H1 (cell line): ENCODE measurements at regions not wholly inside any gene's neighbourhood (a gene's known extent, or its start where the extent isn't known, plus 50 kb on each side); places are given as distances from the start of the nearest gene placed in this dataset.
A peak's percentile ranks its signal among the peaks of the same experiment; 100 is the strongest.

Experiments used
- CTCF ChIA-PET: fragments of 300-600 bp; sonication (Branson Sonifier 250); formaldehyde crosslinking; loops from one replicate; lab custom pipeline; 2021; ENCODE audit not compliant: partially characterized antibody; lab: Charles Lee
- POLR2A ChIA-PET: fragments of 300-600 bp; sonication (Branson Sonifier 250); formaldehyde crosslinking; loops from one replicate; lab custom pipeline; 2021; ENCODE audit warnings: inconsistent platforms; ENCODE audit not compliant: partially characterized antibody; lab: Charles Lee
- DNase-seq, 2 experiments: peaks; one replicate each; pipeline versions ENCODE4 v3.0.0 to v3.0.0-alpha.2; 2010 to 2022; ENCODE audit warnings: low spot score in 2 of 2, low read depth in 1 of 2, mixed read lengths in 1 of 2
- FAIRE-seq: peaks from 2 replicates; lab custom pipeline; 2011; peaks lifted over from hg19 to GRCh38; lab: Jason Lieb, UNC
- H2AFZ ChIP-seq: 2 replicates; pipeline ENCODE4 v1.8.1; 2012; ENCODE audit warnings: low read length, inconsistent platforms
- H2AK5ac ChIP-seq: 2 replicates; pipeline ENCODE4 v1.6.1; 2013; ENCODE audit warnings: low read depth, low read length
- H2BK120ac ChIP-seq: replicated peaks from 2 replicates; pipeline ENCODE3; 2013; ENCODE audit warnings: low read depth, low read length, inconsistent platforms
- H2BK12ac ChIP-seq: 2 replicates; pipeline ENCODE4 v1.6.1; 2013; ENCODE audit warnings: low read depth, low read length
- H2BK15ac ChIP-seq: 2 replicates; pipeline ENCODE4 v1.6.1; 2013; ENCODE audit warnings: low read length
- H2BK20ac ChIP-seq: 2 replicates; pipeline ENCODE4 v1.6.1; 2013; ENCODE audit warnings: low read length
- H2BK5ac ChIP-seq: 2 replicates; pipeline ENCODE4 v1.6.1; 2013; ENCODE audit warnings: low read depth, low read length
- H3K14ac ChIP-seq: 2 replicates; pipeline ENCODE4 v1.6.1; 2013; ENCODE audit warnings: inconsistent platforms; ENCODE audit not compliant: insufficient read length
- H3K18ac ChIP-seq: 2 replicates; pipeline ENCODE4 v1.6.1; 2013; ENCODE audit warnings: low read length; ENCODE audit errors: extremely low read depth
- H3K23ac ChIP-seq: 2 replicates; pipeline ENCODE4 v1.6.1; 2013; ENCODE audit warnings: inconsistent platforms; ENCODE audit not compliant: insufficient read length
- H3K23me2 ChIP-seq: 2 replicates; pipeline ENCODE4 v1.6.1; 2013; ENCODE audit warnings: low read depth, low read length
- H3K27ac ChIP-seq: 2 replicates; pipeline ENCODE4 v1.6.1; 2011; ENCODE audit warnings: low read depth, low read length, inconsistent platforms
- H3K27me3 ChIP-seq, 4 experiments: replicated peaks in 1 of 4; 1 replicate in 1 of 4; 2 replicates in 3 of 4; pipeline versions ENCODE4 v1.6.1 to v1.8.1; 2011 to 2013; ENCODE audit warnings: low read length in 3 of 4, mild to moderate bottlenecking in 3 of 4, inconsistent platforms in 2 of 4, mixed read lengths in 2 of 4, moderate library complexity in 1 of 4; ENCODE audit not compliant: control insufficient read depth in 3 of 4, insufficient read depth in 3 of 4; ENCODE audit errors: extremely low read depth in 1 of 4
- H3K36me3 ChIP-seq, 4 experiments: 2 replicates each; pipeline versions ENCODE4 v1.6.1 to v1.8.1; 2011 to 2013; ENCODE audit warnings: mild to moderate bottlenecking in 4 of 4, low read length in 3 of 4, moderate library complexity in 2 of 4, control low read depth in 1 of 4, inconsistent platforms in 1 of 4; ENCODE audit not compliant: insufficient read depth in 4 of 4, control insufficient read depth in 2 of 4
- H3K4ac ChIP-seq: replicated peaks from 2 replicates; pipeline ENCODE3; 2013; ENCODE audit warnings: low read length, low read depth, mixed read lengths, inconsistent platforms; ENCODE audit not compliant: insufficient read length
- H3K4me1 ChIP-seq, 4 experiments: replicated peaks in 1 of 4; 1 replicate in 1 of 4; 2 replicates in 3 of 4; pipeline versions ENCODE4 v1.6.1 to v1.8.1; 2011 to 2013; ENCODE audit warnings: low read length in 3 of 4, inconsistent platforms in 2 of 4, mixed read lengths in 1 of 4; ENCODE audit not compliant: insufficient read depth in 4 of 4, control insufficient read depth in 3 of 4
- H3K4me2 ChIP-seq, 2 experiments: 2 replicates each; pipeline versions ENCODE4 v1.6.1 to v1.8.1; 2011 to 2013; ENCODE audit warnings: low read depth in 2 of 2, low read length in 2 of 2, control low read depth in 1 of 2, inconsistent platforms in 1 of 2, mild to moderate bottlenecking in 1 of 2; ENCODE audit not compliant: insufficient read depth in 1 of 2
- H3K4me3 ChIP-seq, 4 experiments: fragments of 200-600, 300-600 bp in 1 of 4; sonication (generic), shearing (Covaris generic), sonication (Bioruptor Twin) in 1 of 4; 2 replicates each; pipeline versions ENCODE4 v1.5.1 to v1.8.1; 2011 to 2016; ENCODE audit warnings: low read length in 4 of 4, low read depth in 3 of 4, control low read depth in 2 of 4, inconsistent platforms in 2 of 4, mild to moderate bottlenecking in 2 of 4, mixed read lengths in 1 of 4, moderate library complexity in 1 of 4; ENCODE audit not compliant: insufficient read depth in 2 of 4; ENCODE audit errors: extremely low read depth in 1 of 4
- H3K56ac ChIP-seq: replicated peaks from 2 replicates; pipeline ENCODE3; 2013; ENCODE audit warnings: low read depth, mild to moderate bottlenecking, mixed read lengths, low read length, inconsistent platforms; ENCODE audit not compliant: insufficient read length
- H3K79me1 ChIP-seq: 2 replicates; pipeline ENCODE4 v1.6.1; 2013; ENCODE audit warnings: low read depth, low read length, control low read depth
- H3K79me2 ChIP-seq, 2 experiments: 2 replicates each; pipeline versions ENCODE4 v1.6.1 to v1.8.1; 2012 to 2013; ENCODE audit warnings: low read length in 2 of 2, mild to moderate bottlenecking in 2 of 2, inconsistent platforms in 1 of 2; ENCODE audit not compliant: insufficient read depth in 2 of 2, control insufficient read depth in 1 of 2
- H3K9ac ChIP-seq, 4 experiments: replicated peaks in 1 of 4; 1 replicate in 1 of 4; 2 replicates in 3 of 4; pipeline versions ENCODE4 v1.6.1 to v1.8.1; 2011 to 2013; ENCODE audit warnings: low read depth in 3 of 4, low read length in 3 of 4, control low read depth in 2 of 4, mild to moderate bottlenecking in 2 of 4, moderate library complexity in 2 of 4, inconsistent platforms in 1 of 4; ENCODE audit errors: extremely low read depth in 1 of 4
- H3K9me3 ChIP-seq, 2 experiments: 2 replicates each; pipeline versions ENCODE4 v1.6.1 to v1.8.1; 2012 to 2013; ENCODE audit warnings: mild to moderate bottlenecking in 2 of 2, moderate library complexity in 2 of 2, control low read depth in 1 of 2, inconsistent platforms in 1 of 2, low read depth in 1 of 2, low read length in 1 of 2, mixed read lengths in 1 of 2; ENCODE audit not compliant: insufficient read depth in 2 of 2
- H4K20me1 ChIP-seq, 2 experiments: replicated peaks in 1 of 2; 2 replicates each; pipeline versions ENCODE3 to v1.8.1; 2011 to 2013; ENCODE audit warnings: inconsistent platforms in 2 of 2, low read length in 2 of 2, mild to moderate bottlenecking in 1 of 2; ENCODE audit not compliant: insufficient read depth in 2 of 2, control insufficient read depth in 1 of 2
- H4K5ac ChIP-seq: 2 replicates; pipeline ENCODE4 v1.6.1; 2013; ENCODE audit warnings: low read length, low read depth, mixed read lengths, inconsistent platforms; ENCODE audit not compliant: insufficient read length
- H4K8ac ChIP-seq: 2 replicates; pipeline ENCODE4 v1.8.0; 2013; ENCODE audit warnings: mild to moderate bottlenecking, moderate library complexity, low read length, inconsistent platforms; ENCODE audit not compliant: insufficient read depth; ENCODE audit errors: extremely low read depth
- H4K91ac ChIP-seq: replicated peaks from 2 replicates; pipeline ENCODE3; 2013; ENCODE audit warnings: low read length, mixed read lengths, inconsistent platforms; ENCODE audit not compliant: insufficient read length
- MAFK ChIP-seq: IDR thresholded peaks from 2 replicates; pipeline ENCODE4 v1.6.1; 2012; ENCODE audit warnings: low read depth, mild to moderate bottlenecking, improper control_type of control experiment, low read length
- RBBP5 ChIP-seq: IDR thresholded peaks from 2 replicates; pipeline ENCODE4 v1.7.1; 2012; ENCODE audit warnings: low read depth, mild to moderate bottlenecking, inconsistent platforms, low read length, moderate library complexity, borderline replicate concordance
- TEAD4 ChIP-seq: IDR thresholded peaks from 2 replicates; pipeline ENCODE4 v1.6.1; 2012; ENCODE audit warnings: low read depth, low read length, inconsistent platforms, mixed read lengths
- WGBS, 2 experiments: shearing (Covaris generic) in 1 of 2; methylation state at CpG; one replicate each; pipeline versions ENCODE4 v1.1.6 to v1.1.7; 2013 to 2015; ENCODE audit warnings: low lambda C conversion rate in 2 of 2, mixed read lengths in 2 of 2, inconsistent platforms in 1 of 2, low coverage in 1 of 2, missing lambda C conversion rate in 1 of 2; ENCODE audit not compliant: insufficient replicate concordance in 2 of 2, insufficient coverage in 1 of 2, insufficient read length in 1 of 2; ENCODE audit errors: extremely low coverage in 1 of 2, missing lambda C conversion rate in 1 of 2; 5-methylcytosine and 5-hydroxymethylcytosine counted together

DNA sequence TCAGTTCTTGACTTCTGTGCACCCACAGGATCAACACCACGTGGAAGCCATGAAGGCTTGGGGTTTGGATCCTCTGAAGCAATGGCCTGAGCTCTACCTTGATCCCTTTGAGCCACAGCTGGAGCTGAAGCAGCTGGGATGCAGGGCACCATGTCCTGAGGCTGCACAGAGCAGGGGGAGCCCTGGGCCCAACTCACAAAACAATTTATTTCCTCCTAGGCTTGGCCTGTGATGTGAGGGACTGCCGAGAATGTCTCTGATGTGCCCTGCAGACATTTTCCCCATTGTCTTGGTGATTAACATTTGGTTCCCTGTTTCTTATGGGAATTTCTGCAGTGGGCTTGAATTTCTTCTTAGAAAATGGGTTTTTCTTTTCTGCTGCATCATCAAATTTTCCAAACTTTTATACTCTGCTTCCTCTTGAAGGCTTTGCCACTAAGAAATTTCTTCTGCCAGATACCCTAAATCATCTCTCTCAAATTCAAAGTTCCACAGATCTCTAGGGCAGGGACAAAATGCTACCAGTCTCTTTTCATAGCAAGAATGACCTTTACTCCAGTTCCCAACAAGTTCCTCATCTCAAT is 288.2 kb downstream of the CCDC59 start:
- H3K4me3 ChIP-seq = no peak overlapping the region
- H2BK12ac ChIP-seq = no peak overlapping the region
- TF ChIP-seq TEAD4 (peak; percentile 26; the same call in 1 of the 2 replicates), MAFK (peak; percentile 82), RBBP5 (no peak)
- H4K91ac ChIP-seq = no peak overlapping the region
- H3K14ac ChIP-seq = no peak overlapping the region
- no peak overlapping the region for H3K23ac ChIP-seq
- H4K20me1 ChIP-seq = no peaks in the 10 kb centered on the region
- H3K36me3 ChIP-seq = no peaks in the 10 kb centered on the region
- POLR2A ChIA-PET = no interaction called here
- H3K4me1 ChIP-seq = no peaks in the 10 kb centered on the region
- no peak overlapping the region for H2BK5ac ChIP-seq
- H2BK15ac ChIP-seq = no peak overlapping the region
- H3K79me2 ChIP-seq = no peaks in the 10 kb centered on the region
- no peaks in the 10 kb centered on the region for H3K27me3 ChIP-seq
- H4K5ac ChIP-seq = no peak overlapping the region
- DNase-seq = peak in 1 of 2 experiments; percentile 3
- no peak overlapping the region for H3K18ac ChIP-seq
- no peaks in the 10 kb centered on the region for H3K23me2 ChIP-seq
- no peaks in the 10 kb centered on the region for H3K9me3 ChIP-seq
- no peak overlapping the region for H3K56ac ChIP-seq
- CTCF ChIA-PET = no interaction called here
- no peak overlapping the region for H2AFZ ChIP-seq
- H3K27ac ChIP-seq = no peak overlapping the region
- no peak overlapping the region for H2BK120ac ChIP-seq
- H3K9ac ChIP-seq = no peak overlapping the region
- no peak overlapping the region for H3K4me2 ChIP-seq
- FAIRE-seq = no peak
- H2BK20ac ChIP-seq = no peak overlapping the region
- H4K8ac ChIP-seq = no peak overlapping the region
- 83% methylated on average over 2 of the region's 2 CpGs; no CpG with 5 or more reads in 1 of the 2 experiments for WGBS, 2 experiments
- no peak overlapping the region for H3K4ac ChIP-seq
- no peaks in the 10 kb centered on the region for H3K79me1 ChIP-seq
- no peak overlapping the region for H2AK5ac ChIP-seq
